ENCODE measurements at regions not wholly inside any gene's neighbourhood (a gene's known extent, or its start where the extent isn't known, plus 50 kb on each side); places are given as distances from the start of the nearest gene placed in this dataset.

DNA sequence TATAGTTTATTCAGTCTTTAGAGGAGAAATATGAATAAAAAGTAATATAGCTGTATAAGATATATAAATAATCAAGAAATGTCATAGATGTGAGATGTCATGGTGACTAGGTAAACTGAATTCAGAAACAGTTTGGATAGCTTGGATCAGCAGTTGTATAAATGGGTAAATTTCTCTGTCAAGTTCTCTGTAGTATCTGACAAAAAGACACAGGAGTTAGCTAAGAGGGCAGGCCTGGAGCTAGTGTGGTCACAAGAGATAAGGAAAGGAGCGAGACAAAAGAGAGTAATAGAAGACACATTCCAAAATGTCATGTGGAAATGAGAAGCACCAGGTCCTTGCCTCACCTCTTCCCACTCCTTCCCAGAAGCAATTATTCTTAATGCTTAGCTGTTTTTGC lies 349.0 kb downstream of the LMO7 start:
- Histone ChIP-seq H3K4me3 (replicated peaks; ENCODE audit: low read depth, low read length) (no peak overlapping the region), H3K36me3 (ENCODE audit: control insufficient read depth, insufficient read depth, low read length) (no peaks in the 10 kb centered on the region), H3K27me3 (replicated peaks; ENCODE audit: control insufficient read depth, insufficient read depth, low read length) (no peaks in the 10 kb centered on the region)
- DNase-seq (ENCODE audit: extremely low read depth, insufficient read length): no peak
- TF ChIP-seq, protein P1, sequence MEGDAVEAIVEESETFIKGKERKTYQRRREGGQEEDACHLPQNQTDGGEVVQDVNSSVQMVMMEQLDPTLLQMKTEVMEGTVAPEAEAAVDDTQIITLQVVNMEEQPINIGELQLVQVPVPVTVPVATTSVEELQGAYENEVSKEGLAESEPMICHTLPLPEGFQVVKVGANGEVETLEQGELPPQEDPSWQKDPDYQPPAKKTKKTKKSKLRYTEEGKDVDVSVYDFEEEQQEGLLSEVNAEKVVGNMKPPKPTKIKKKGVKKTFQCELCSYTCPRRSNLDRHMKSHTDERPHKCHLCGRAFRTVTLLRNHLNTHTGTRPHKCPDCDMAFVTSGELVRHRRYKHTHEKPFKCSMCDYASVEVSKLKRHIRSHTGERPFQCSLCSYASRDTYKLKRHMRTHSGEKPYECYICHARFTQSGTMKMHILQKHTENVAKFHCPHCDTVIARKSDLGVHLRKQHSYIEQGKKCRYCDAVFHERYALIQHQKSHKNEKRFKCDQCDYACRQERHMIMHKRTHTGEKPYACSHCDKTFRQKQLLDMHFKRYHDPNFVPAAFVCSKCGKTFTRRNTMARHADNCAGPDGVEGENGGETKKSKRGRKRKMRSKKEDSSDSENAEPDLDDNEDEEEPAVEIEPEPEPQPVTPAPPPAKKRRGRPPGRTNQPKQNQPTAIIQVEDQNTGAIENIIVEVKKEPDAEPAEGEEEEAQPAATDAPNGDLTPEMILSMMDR (IDR thresholded peaks at IDR 0.05; ENCODE audit: insufficient read depth, low read length, poor library complexity, severe bottlenecking): no peak

- Histone ChIP-seq H3K4me3 (replicated peaks; ENCODE audit: low read depth, low read length) (no peak overlapping the region), H3K27me3 (replicated peaks; ENCODE audit: control insufficient read depth, insufficient read depth, low read length) (no peaks in the 10 kb centered on the region), H3K36me3 (ENCODE audit: control insufficient read depth, insufficient read depth, low read length) (no peaks in the 10 kb centered on the region)
- DNase-seq (ENCODE audit: extremely low read depth, insufficient read length): no peak
- TF ChIP-seq, protein P1 (IDR thresholded peaks at IDR 0.05; ENCODE audit: insufficient read depth, low read length, poor library complexity, severe bottlenecking): no peak
These were observed 342.7 kb downstream of the LMO7 start for GRCh38 chr13:75978818-75979217.

DNA sequence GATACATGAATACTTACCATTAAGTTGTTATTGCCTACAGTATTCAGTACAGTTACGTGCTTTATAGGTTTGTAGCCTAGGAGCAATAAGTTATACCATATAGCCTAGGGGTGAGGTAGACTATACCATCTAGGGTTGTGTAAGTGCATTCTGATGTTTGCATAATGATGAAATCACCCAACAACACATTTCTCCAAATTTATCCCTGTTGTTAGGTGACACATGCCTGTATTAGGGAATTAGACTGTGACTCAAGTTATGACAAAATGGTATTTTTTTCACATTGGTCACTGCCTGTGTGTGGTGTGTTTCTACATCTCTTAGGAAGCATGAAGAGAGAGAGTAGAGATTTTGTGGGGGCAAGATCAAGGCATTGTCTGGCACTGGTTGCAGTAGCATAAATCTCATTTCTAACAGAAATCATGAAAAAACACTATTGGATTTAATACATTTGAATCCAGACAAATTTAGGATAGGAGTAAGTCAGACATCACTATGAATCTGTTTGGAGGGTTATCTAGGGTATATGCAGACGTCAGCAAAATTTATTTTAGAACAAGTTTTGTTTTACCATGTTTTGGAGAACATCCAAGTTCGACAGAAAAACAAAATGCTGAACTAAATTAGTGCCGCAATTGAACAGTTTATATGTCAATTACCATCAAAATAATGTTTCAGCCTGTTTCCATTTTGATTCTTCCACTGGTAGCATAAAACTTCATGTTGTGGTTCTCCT lies 332.1 kb downstream of the LMO7 start:
- Histone ChIP-seq H3K36me3 (ENCODE audit: control insufficient read depth, insufficient read depth, low read length) (no peaks in the 10 kb centered on the region), H3K27me3 (replicated peaks; ENCODE audit: control insufficient read depth, insufficient read depth, low read length) (no peaks in the 10 kb centered on the region), H3K4me3 (replicated peaks; ENCODE audit: low read depth, low read length) (no peak overlapping the region)
- no peak for DNase-seq (ENCODE audit: extremely low read depth, insufficient read length)
- TF ChIP-seq, protein P1 (IDR thresholded peaks at IDR 0.05; ENCODE audit: insufficient read depth, low read length, poor library complexity, severe bottlenecking): no peak

DNA sequence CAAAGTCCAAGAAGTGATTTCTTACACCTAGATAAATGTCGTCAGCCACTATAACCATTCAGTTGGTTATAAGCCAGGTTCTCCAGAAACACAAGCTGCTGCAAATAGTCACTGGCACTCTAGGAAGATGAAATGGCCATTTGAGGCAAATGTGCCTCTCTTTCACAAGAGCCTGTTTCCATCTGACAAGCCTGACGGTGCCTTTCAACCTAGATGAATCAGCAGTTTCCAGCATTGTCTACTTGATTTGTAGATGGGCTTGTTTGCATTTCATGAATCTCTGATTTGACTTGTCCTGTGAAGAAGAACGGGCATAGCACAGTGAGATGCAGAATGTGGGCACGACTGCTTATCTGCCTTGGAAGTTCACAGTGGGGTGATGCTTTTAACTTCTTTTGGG lies 327.2 kb downstream of the LMO7 start:
- no peaks in the 10 kb centered on the region for H3K27me3 ChIP-seq (replicated peaks; ENCODE audit: control insufficient read depth, insufficient read depth, low read length)
- DNase-seq (ENCODE audit: extremely low read depth, insufficient read length): no peak
- no peak overlapping the region for H3K4me3 ChIP-seq (replicated peaks; ENCODE audit: low read depth, low read length)
- TF ChIP-seq, protein P1 (IDR thresholded peaks at IDR 0.05; ENCODE audit: insufficient read depth, low read length, poor library complexity, severe bottlenecking): no peak
- no peaks in the 10 kb centered on the region for H3K36me3 ChIP-seq (ENCODE audit: control insufficient read depth, insufficient read depth, low read length)

DNA sequence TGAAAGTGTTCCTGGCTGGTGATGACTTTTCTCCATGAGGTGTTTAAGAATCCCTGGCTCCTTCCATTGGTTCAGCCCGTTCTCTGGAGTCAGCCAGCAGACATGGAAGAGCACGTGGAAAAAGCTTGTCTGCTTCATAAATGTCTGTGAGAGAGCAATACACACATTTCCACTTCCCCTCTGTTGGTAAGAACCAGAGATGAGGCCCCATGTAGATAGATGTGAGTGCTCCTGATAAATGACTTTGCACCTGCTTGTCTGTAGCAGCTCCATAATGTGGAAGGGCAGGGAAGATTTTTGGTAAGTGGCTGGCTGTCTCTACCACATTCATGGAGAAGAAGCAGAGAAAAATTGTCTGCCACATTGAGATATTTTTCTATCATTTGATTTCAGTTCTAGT lies 325.8 kb downstream of the LMO7 start:
- Histone ChIP-seq H3K4me3 (replicated peaks; ENCODE audit: low read depth, low read length) (no peak overlapping the region), H3K27me3 (replicated peaks; ENCODE audit: control insufficient read depth, insufficient read depth, low read length) (no peaks in the 10 kb centered on the region), H3K36me3 (ENCODE audit: control insufficient read depth, insufficient read depth, low read length) (no peaks in the 10 kb centered on the region)
- TF ChIP-seq, protein P1 (IDR thresholded peaks at IDR 0.05; ENCODE audit: insufficient read depth, low read length, poor library complexity, severe bottlenecking): no peak
- no peak for DNase-seq (ENCODE audit: extremely low read depth, insufficient read length)

Measured in GM06990 (cell line).